GM12892 (cell line): ENCODE measurements at regions not wholly inside any gene's neighbourhood (a gene's known extent, or its start where the extent isn't known, plus 50 kb on each side); places are given as distances from the start of the nearest gene placed in this dataset.
"Not testable (repeated sequence)": the region's sequence is repeated elsewhere in the genome, so short reads cannot be mapped to it uniquely, and the experiment has no call there.

Source experiments
- DNase-seq: peaks from one replicate; pipeline ENCODE4 v3.0.0; 2011; ENCODE audit not compliant: insufficient read length
- FAIRE-seq: peaks from 2 replicates; lab custom pipeline; 2011; peaks lifted over from hg19 to GRCh38; lab: Jason Lieb, UNC
- POLR2A ChIP-seq: IDR thresholded peaks from 2 replicates; pipeline ENCODE4 v1.6.1; 2011; ENCODE audit warnings: low read depth, low read length, control low read depth
- POLR2AphosphoS5 ChIP-seq: IDR thresholded peaks from 2 replicates; pipeline ENCODE4 v1.6.1; 2011; ENCODE audit warnings: low read depth, low read length, control low read depth
- TAF1 ChIP-seq: IDR thresholded peaks from 2 replicates; pipeline ENCODE4 v1.6.1; 2011; ENCODE audit warnings: low read depth, mild to moderate bottlenecking, control low read depth, low read length, borderline replicate concordance

GRCh38 chr5:143521846-143522400 lies 118.4 kb upstream of the NR3C1 start:
- DNase-seq (no peak), FAIRE-seq (no peak)
- no peak for TF ChIP-seq TAF1
- TF ChIP-seq POLR2AphosphoS5, result no peak

- TF ChIP-seq POLR2AphosphoS5, result no peak
- no peak for TF ChIP-seq TAF1
- TF ChIP-seq POLR2A, result no peak
- FAIRE-seq (no peak), DNase-seq (no peak)
Measured at GRCh38 chr5:143521141-143521540, 117.7 kb upstream of the NR3C1 start.

- FAIRE-seq, DNase-seq: not testable (repeated sequence)
Measured at GRCh38 chr5:143519215-143519614, 115.7 kb upstream of the NR3C1 start.

GRCh38 chr5:143517824-143518223 lies 114.3 kb upstream of the NR3C1 start:
- not testable (repeated sequence) for FAIRE-seq

GRCh38 chr5:143516249-143516648 lies 112.8 kb upstream of the NR3C1 start:
- DNase-seq, result no peak
- no peak for TF ChIP-seq POLR2AphosphoS5
- TF ChIP-seq TAF1, result no peak
- TF ChIP-seq POLR2A, result no peak
- FAIRE-seq, result peak; percentile 9

More at GRCh38 chr5:143517824-143518223, 114.3 kb upstream of the NR3C1 start:
- not testable (repeated sequence) for DNase-seq

- DNase-seq (no peak), FAIRE-seq (no peak)
- no peak for TF ChIP-seq TAF1
Measured at GRCh38 chr5:143515829-143516228, 112.3 kb upstream of the NR3C1 start.

- DNase-seq (no peak), FAIRE-seq (no peak)
- no peak for TF ChIP-seq TAF1
- no peak for TF ChIP-seq POLR2AphosphoS5
- no peak for TF ChIP-seq POLR2A
Measured at GRCh38 chr5:143514616-143515335, 111.3 kb upstream of the NR3C1 start.

- TF ChIP-seq POLR2AphosphoS5, result no peak
- DNase-seq, result no peak
- no peak for FAIRE-seq
Measured at GRCh38 chr5:143513720-143514119, 110.2 kb upstream of the NR3C1 start.

GRCh38 chr5:143511736-143512135 lies 108.2 kb upstream of the NR3C1 start:
- TF ChIP-seq TAF1 (no peak), POLR2AphosphoS5 (no peak), POLR2A (no peak)
- no peak for DNase-seq
- no peak for FAIRE-seq

GRCh38 chr5:143509758-143510221 lies 106.3 kb upstream of the NR3C1 start:
- TF ChIP-seq POLR2A, result no peak
- no peak for TF ChIP-seq TAF1
- TF ChIP-seq POLR2AphosphoS5, result no peak
- FAIRE-seq (peak; percentile 95), DNase-seq (no peak)

- DNase-seq (no peak), FAIRE-seq (no peak)
- TF ChIP-seq POLR2A (no peak), TAF1 (no peak), POLR2AphosphoS5 (no peak)
Measured at GRCh38 chr5:143506836-143507552, 103.5 kb upstream of the NR3C1 start.

GRCh38 chr5:143505934-143506333 lies 102.4 kb upstream of the NR3C1 start:
- no peak for FAIRE-seq
- no peak for DNase-seq
- TF ChIP-seq POLR2AphosphoS5, result no peak
